ENCODE measurements at regions not wholly inside any gene's neighbourhood (a gene's known extent, or its start where the extent isn't known, plus 50 kb on each side); places are given as distances from the start of the nearest gene placed in this dataset.

DNA sequence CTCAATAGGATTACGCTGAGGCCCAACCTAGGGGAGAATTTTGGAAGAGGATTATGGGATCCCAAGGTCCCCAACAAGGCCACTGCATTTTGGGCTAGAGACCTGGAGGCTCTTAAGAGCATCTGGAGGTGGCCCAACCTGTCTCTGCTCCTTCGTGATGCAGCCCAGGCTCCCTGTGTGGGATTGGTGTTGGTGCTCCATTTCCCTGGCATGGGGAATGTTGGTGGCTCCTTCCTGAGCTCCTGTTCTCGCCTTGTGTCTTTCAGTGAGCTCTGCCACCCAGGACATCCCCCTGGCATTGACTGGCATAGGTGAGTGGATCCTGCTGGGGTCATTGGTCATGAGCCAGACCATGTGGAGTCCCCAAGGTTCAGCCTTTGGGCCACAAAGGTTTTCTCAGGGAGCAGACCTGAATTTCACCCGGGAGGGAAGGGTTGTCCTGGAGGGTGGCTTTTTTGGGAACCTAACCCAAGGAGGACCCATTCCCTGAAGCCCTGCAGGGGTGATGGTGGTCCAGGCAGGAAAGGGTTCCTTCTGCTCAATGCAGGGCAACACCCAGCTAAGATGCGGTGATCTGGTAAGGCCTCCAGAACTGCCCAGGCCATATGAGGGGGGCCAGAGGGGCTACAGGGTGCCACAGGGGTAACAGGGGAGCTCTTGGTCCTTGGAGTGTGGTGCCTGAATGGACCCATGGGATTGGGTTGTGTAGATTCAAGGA, 202.5 kb downstream of the UBE3A start (continued):
- TF ChIP-seq EP300 (IDR thresholded peaks at IDR 0.05; ENCODE audit: borderline replicate concordance in 1 of 2, low read depth in 2 of 2, low read length in 2 of 2) (no peak), SIX5 (IDR thresholded peaks at IDR 0.05; ENCODE audit: low read depth, low read length) (no peak), EGR1 (IDR thresholded peaks at IDR 0.05; ENCODE audit: borderline replicate concordance, low read depth, low read length) (no peak)
